Keratinocyte (primary cell): ENCODE measurements at regions not wholly inside any gene's neighbourhood (a gene's known extent, or its start where the extent isn't known, plus 50 kb on each side); places are given as distances from the start of the nearest gene placed in this dataset.
"Not testable (repeated sequence)": the region's sequence is repeated elsewhere in the genome, so short reads cannot be mapped to it uniquely, and the experiment has no call there.

ENCODE experiments used
- DNase-seq: peaks from one replicate; pipeline ENCODE4 v3.0.0-alpha.2; 2011; ENCODE audit warnings: low read depth, missing footprints, low spot score
- FAIRE-seq: peaks from 2 replicates; lab custom pipeline; 2011; peaks lifted over from hg19 to GRCh38; lab: Jason Lieb, UNC
- H2AFZ ChIP-seq: 2 replicates; pipeline ENCODE4 v1.6.0; 2012; ENCODE audit warnings: low read length, control low read depth, inconsistent platforms; ENCODE audit not compliant: control insufficient read depth
- H3K27ac ChIP-seq: 2 replicates; pipeline ENCODE4 v1.5.1; 2011; ENCODE audit warnings: low read length; ENCODE audit not compliant: control insufficient read depth, insufficient read depth
- H3K27me3 ChIP-seq: 3 replicates; pipeline ENCODE4 v1.6.0; 2011; ENCODE audit warnings: low read length; ENCODE audit not compliant: control insufficient read depth, insufficient read depth; ENCODE audit errors: extremely low read depth
- H3K36me3 ChIP-seq, 2 experiments: 2 replicates in 1 of 2; 3 replicates in 1 of 2; pipeline ENCODE4 v1.5.1; 2011; ENCODE audit warnings: low read length in 2 of 2, mild to moderate bottlenecking in 1 of 2; ENCODE audit not compliant: control insufficient read depth in 2 of 2, insufficient read depth in 2 of 2; ENCODE audit errors: extremely low read depth in 1 of 2
- H3K4me1 ChIP-seq: 3 replicates; pipeline ENCODE4 v1.5.1; 2011; ENCODE audit warnings: low read length; ENCODE audit not compliant: control insufficient read depth, insufficient read depth; ENCODE audit errors: extremely low read depth
- H3K4me2 ChIP-seq: 3 replicates; pipeline ENCODE4 v1.6.0; 2011; ENCODE audit warnings: low read depth, low read length; ENCODE audit not compliant: control insufficient read depth, insufficient read depth; ENCODE audit errors: extremely low read depth
- H3K4me3 ChIP-seq, 3 experiments: fragments of 200-600 bp in 1 of 3; sonication (generic) in 1 of 3; 2 replicates in 2 of 3; 3 replicates in 1 of 3; pipeline ENCODE4 v1.5.1; 2011 to 2016; ENCODE audit warnings: low read length in 3 of 3, mild to moderate bottlenecking in 3 of 3, control low read depth in 2 of 3, inconsistent platforms in 1 of 3, low read depth in 1 of 3, mixed read lengths in 1 of 3, mixed run types in 1 of 3, moderate library complexity in 1 of 3; ENCODE audit not compliant: control insufficient read depth in 2 of 3, insufficient read depth in 2 of 3; ENCODE audit errors: extremely low read depth in 1 of 3
- H3K79me2 ChIP-seq: 2 replicates; pipeline ENCODE4 v1.6.0; 2012; ENCODE audit warnings: low read length; ENCODE audit not compliant: control insufficient read depth, insufficient read depth
- H3K9ac ChIP-seq: 3 replicates; pipeline ENCODE4 v1.6.0; 2011; ENCODE audit warnings: low read length; ENCODE audit not compliant: control insufficient read depth, insufficient read depth; ENCODE audit errors: extremely low read depth
- H3K9me1 ChIP-seq: 3 replicates; pipeline ENCODE4 v1.6.0; 2011; ENCODE audit warnings: low read length; ENCODE audit not compliant: control insufficient read depth, insufficient read depth; ENCODE audit errors: extremely low read depth
- H3K9me3 ChIP-seq: 2 replicates; pipeline ENCODE4 v1.5.1; 2012; ENCODE audit warnings: low read depth, low read length; ENCODE audit not compliant: control insufficient read depth
- H4K20me1 ChIP-seq: 3 replicates; pipeline ENCODE4 v1.6.0; 2011; ENCODE audit warnings: low read length; ENCODE audit not compliant: control insufficient read depth, insufficient read depth; ENCODE audit errors: extremely low read depth
- CTCF ChIP-seq, 3 experiments: IDR thresholded peaks in 1 of 3; conservative IDR thresholded peaks in 1 of 3; optimal IDR thresholded peaks in 1 of 3; 2 replicates in 2 of 3; 3 replicates in 1 of 3; pipeline versions ENCODE3 to v1.5.1; 2011; ENCODE audit warnings: low read length in 3 of 3, mild to moderate bottlenecking in 3 of 3, moderate library complexity in 2 of 3, control low read depth in 1 of 3, inconsistent platforms in 1 of 3; ENCODE audit not compliant: insufficient read depth in 2 of 3; ENCODE audit errors: extremely low read depth in 1 of 3
- EZH2 ChIP-seq: IDR thresholded peaks from one replicate; pipeline ENCODE4 v1.6.1; 2012; ENCODE audit warnings: inconsistent platforms, mild to moderate bottlenecking, low read length, moderate library complexity
- dilution Hi-C: fragments of 300-500 bp; cut with MboI; formaldehyde crosslinking; loops from one replicate; pipeline ENCODE4 v1.7.0; 2020; ENCODE audit warnings: low sequenced_read_pairs; ENCODE audit not compliant: extremely low pct_ligation_motif_present

- Histone ChIP-seq H3K9me3 (no peaks in the 10 kb centered on the region), H3K9me1 (no peaks in the 10 kb centered on the region), H3K36me3 (no peaks in the 10 kb centered on the region), H3K79me2 (no peaks in the 10 kb centered on the region), H3K27me3 (no peaks in the 10 kb centered on the region), H3K4me3 (no peak overlapping the region), H3K27ac (no peak overlapping the region), H3K4me1 (peaks cover 6% of the 10 kb centered on the region), H4K20me1 (no peaks in the 10 kb centered on the region), H3K4me2 (no peak overlapping the region), H3K9ac (no peak overlapping the region), H2AFZ (no peak overlapping the region)
- DNase-seq (no peak), FAIRE-seq (no peak)
- TF ChIP-seq CTCF (optimal IDR thresholded peaks at IDR 0.05 in 1 of 3, IDR thresholded peaks at IDR 0.05 in 1 of 3, conservative IDR thresholded peaks at IDR 0.05 in 1 of 3; ENCODE audit: extremely low read depth in 1 of 3, insufficient read depth in 2 of 3, low read length in 3 of 3) (no peak), EZH2 (no peak)
- dilution Hi-C loops, result no loop called here
These were observed 666.2 kb downstream of the SLITRK6 start for GRCh38 chr13:85132986-85133385.

- dilution Hi-C loops, H3K9me1 ChIP-seq, DNase-seq, H3K4me1 ChIP-seq, H3K27me3 ChIP-seq, H3K9me3 ChIP-seq, H4K20me1 ChIP-seq, H3K27ac ChIP-seq, H2AFZ ChIP-seq, H3K79me2 ChIP-seq, H3K4me2 ChIP-seq, H3K36me3 ChIP-seq, H3K4me3 ChIP-seq, FAIRE-seq, H3K9ac ChIP-seq: not testable (repeated sequence)
These were observed 675.7 kb downstream of the SLITRK6 start for GRCh38 chr13:85123501-85123900.

GRCh38 chr13:85108356-85108755 lies 690.9 kb downstream of the SLITRK6 start:
- H3K4me3 ChIP-seq, result no peak overlapping the region
- H3K36me3 ChIP-seq, result no peaks in the 10 kb centered on the region
- no peaks in the 10 kb centered on the region for H3K27me3 ChIP-seq
- H3K27ac ChIP-seq, result peak overlapping the region; percentile 25
- H3K9ac ChIP-seq, result no peak overlapping the region
- peak; percentile 99 for FAIRE-seq
- no peaks in the 10 kb centered on the region for H4K20me1 ChIP-seq
- peak overlapping the region; percentile 75 for H2AFZ ChIP-seq
- dilution Hi-C loops, result no loop called here
- peak; percentile 80 for DNase-seq
- H3K9me3 ChIP-seq, result peaks cover 5% of the 10 kb centered on the region
- no peaks in the 10 kb centered on the region for H3K79me2 ChIP-seq
- no peak for TF ChIP-seq EZH2
- no peak for TF ChIP-seq CTCF (optimal IDR thresholded peaks at IDR 0.05 in 1 of 3, IDR thresholded peaks at IDR 0.05 in 1 of 3, conservative IDR thresholded peaks at IDR 0.05 in 1 of 3; ENCODE audit: extremely low read depth in 1 of 3, insufficient read depth in 2 of 3, low read length in 3 of 3)
- peak overlapping the region; percentile 57 for H3K4me2 ChIP-seq
- peaks cover 12% of the 10 kb centered on the region for H3K4me1 ChIP-seq
- H3K9me1 ChIP-seq, result no peaks in the 10 kb centered on the region
